Ascending aorta (tissue), 2 donors: ENCODE measurements at regions not wholly inside any gene's neighbourhood (a gene's known extent, or its start where the extent isn't known, plus 50 kb on each side); places are given as distances from the start of the nearest gene placed in this dataset.

Experiments
- DNase-seq, 2 donors: peaks; one replicate each; pipeline ENCODE4 v3.0.0-alpha.2; 2019; ENCODE audit warnings: low spot score in 2 of 2
- H3K27ac ChIP-seq, 2 donors: fragments of 200-600 bp; sonication (generic); one replicate each; pipeline ENCODE4 v1.5.1; 2016 to 2017; ENCODE audit warnings: mild to moderate bottlenecking in 1 of 2
- H3K27me3 ChIP-seq: fragments of 200-600 bp; sonication (generic); one replicate; pipeline ENCODE4 v1.5.1; 2017
- H3K36me3 ChIP-seq, 2 donors: fragments of 200-600 bp; sonication (generic); one replicate each; pipeline ENCODE4 v1.5.1; 2016
- H3K4me1 ChIP-seq, 2 donors: fragments of 200-600 bp; sonication (generic); one replicate each; pipeline ENCODE4 v1.5.1; 2016 to 2017; ENCODE audit warnings: mild to moderate bottlenecking in 1 of 2
- H3K4me3 ChIP-seq, 2 donors: fragments of 200-600 bp; sonication (generic); one replicate each; pipeline ENCODE4 v1.5.1; 2016 to 2017; ENCODE audit warnings: mild to moderate bottlenecking in 1 of 2
- H3K9me3 ChIP-seq, 2 donors: fragments of 200-600 bp; sonication (generic); one replicate each; pipeline ENCODE4 v1.5.1; 2016
- CTCF ChIP-seq, 3 experiments: fragments of 200-600 bp in 2 of 3; fragments of 450-650 bp in 1 of 3; sonication (generic) in 2 of 3; IDR thresholded peaks; one replicate each; pipeline ENCODE4 v1.5.1; 2016 to 2019; ENCODE audit warnings: antibody characterized with exemption in 3 of 3, mild to moderate bottlenecking in 1 of 3, moderate library complexity in 1 of 3
- intact Hi-C: fragments of 100-400 bp; cut with DNase I; formaldehyde crosslinking; loops from one replicate; pipeline ENCODE4 v1.15.1; 2023

GRCh38 chr1:232172563-232172962, 457.4 kb downstream of the SIPA1L2 start:
- Histone ChIP-seq H3K27ac (no peak overlapping the region), H3K4me1 (no peaks in the 10 kb centered on the region), H3K27me3 (no peaks in the 10 kb centered on the region), H3K36me3 (no peaks in the 10 kb centered on the region), H3K9me3 (no peaks in the 10 kb centered on the region), H3K4me3 (no peak overlapping the region)
- TF ChIP-seq CTCF (IDR thresholded peaks at IDR 0.05): no peak
- intact Hi-C loops: no loop called here
- DNase-seq: no peak

GRCh38 chr1:232170909-232171308, 459.0 kb downstream of the SIPA1L2 start:
- DNase-seq: no peak
- H3K27me3 ChIP-seq: no peaks in the 10 kb centered on the region
- intact Hi-C loops: no loop called here
- no peak overlapping the region for H3K27ac ChIP-seq
- H3K36me3 ChIP-seq: no peaks in the 10 kb centered on the region
- no peak for TF ChIP-seq CTCF (IDR thresholded peaks at IDR 0.05)
- no peaks in the 10 kb centered on the region for H3K4me1 ChIP-seq
- no peak overlapping the region for H3K4me3 ChIP-seq
- no peaks in the 10 kb centered on the region for H3K9me3 ChIP-seq

- Histone ChIP-seq H3K4me1 (no peaks in the 10 kb centered on the region), H3K36me3 (no peaks in the 10 kb centered on the region), H3K27ac (no peak overlapping the region), H3K4me3 (no peak overlapping the region), H3K27me3 (no peaks in the 10 kb centered on the region), H3K9me3 (no peaks in the 10 kb centered on the region)
- intact Hi-C loops: no loop called here
- no peak for DNase-seq
- TF ChIP-seq CTCF (IDR thresholded peaks at IDR 0.05): no peak
These were observed 460.5 kb downstream of the SIPA1L2 start for GRCh38 chr1:232169436-232169835.

- intact Hi-C loops: no loop called here
- DNase-seq: no peak
- no peaks in the 10 kb centered on the region for H3K36me3 ChIP-seq
- H3K4me3 ChIP-seq: no peak overlapping the region
- H3K9me3 ChIP-seq: no peaks in the 10 kb centered on the region
- no peaks in the 10 kb centered on the region for H3K4me1 ChIP-seq
- no peaks in the 10 kb centered on the region for H3K27me3 ChIP-seq
- H3K27ac ChIP-seq: no peak overlapping the region
- no peak for TF ChIP-seq CTCF (IDR thresholded peaks at IDR 0.05)
These were observed 461.4 kb downstream of the SIPA1L2 start for GRCh38 chr1:232168508-232168907.

GRCh38 chr1:232166942-232167341, 463.0 kb downstream of the SIPA1L2 start:
- Histone ChIP-seq H3K36me3 (no peaks in the 10 kb centered on the region), H3K27ac (no peak overlapping the region), H3K4me3 (no peak overlapping the region), H3K4me1 (no peaks in the 10 kb centered on the region), H3K9me3 (no peaks in the 10 kb centered on the region), H3K27me3 (no peaks in the 10 kb centered on the region)
- intact Hi-C loops: no loop called here
- DNase-seq: no peak
- TF ChIP-seq CTCF (IDR thresholded peaks at IDR 0.05): no peak
